IMR-90 (cell line): ENCODE measurements at regions not wholly inside any gene's neighbourhood (a gene's known extent, or its start where the extent isn't known, plus 50 kb on each side); places are given as distances from the start of the nearest gene placed in this dataset.

Experiments
- BHLHE40 ChIP-seq: fragments of 150-350 bp; IDR thresholded peaks from 2 replicates; pipeline ENCODE4 v1.6.1; 2016; ENCODE audit warnings: mild to moderate bottlenecking, low read depth, low read length
- POLR2A ChIP-seq: IDR thresholded peaks from 2 replicates; pipeline ENCODE4 v1.6.1; 2012; ENCODE audit warnings: mild to moderate bottlenecking, low read depth, low read length
- TF ChIP-seq, protein P1 (sequence below): conservative IDR thresholded peaks from 2 replicates; pipeline ENCODE4 v1.5.1; 2012; ENCODE audit warnings: mild to moderate bottlenecking, low read depth, low read length, improper control_type of control experiment

DNA sequence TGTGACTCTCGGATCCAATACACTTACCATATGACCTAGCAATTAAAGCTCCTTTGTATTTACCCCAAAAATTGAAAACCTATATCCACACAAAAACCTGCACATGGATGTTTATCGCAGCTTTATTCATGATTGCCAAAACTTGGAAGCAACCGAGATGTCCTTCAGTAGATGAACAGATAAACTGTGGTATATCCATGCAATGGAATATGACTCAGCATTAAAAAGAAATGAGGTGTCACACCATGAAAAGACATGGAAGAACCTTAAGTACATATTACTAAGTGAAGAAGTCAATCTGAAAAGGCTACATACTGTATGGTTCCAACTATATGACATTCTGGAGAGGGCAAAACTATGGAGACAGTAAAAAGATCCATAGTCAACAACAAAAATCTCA lies 82.0 kb upstream of the PHF24 start:
- TF ChIP-seq, protein P1, sequence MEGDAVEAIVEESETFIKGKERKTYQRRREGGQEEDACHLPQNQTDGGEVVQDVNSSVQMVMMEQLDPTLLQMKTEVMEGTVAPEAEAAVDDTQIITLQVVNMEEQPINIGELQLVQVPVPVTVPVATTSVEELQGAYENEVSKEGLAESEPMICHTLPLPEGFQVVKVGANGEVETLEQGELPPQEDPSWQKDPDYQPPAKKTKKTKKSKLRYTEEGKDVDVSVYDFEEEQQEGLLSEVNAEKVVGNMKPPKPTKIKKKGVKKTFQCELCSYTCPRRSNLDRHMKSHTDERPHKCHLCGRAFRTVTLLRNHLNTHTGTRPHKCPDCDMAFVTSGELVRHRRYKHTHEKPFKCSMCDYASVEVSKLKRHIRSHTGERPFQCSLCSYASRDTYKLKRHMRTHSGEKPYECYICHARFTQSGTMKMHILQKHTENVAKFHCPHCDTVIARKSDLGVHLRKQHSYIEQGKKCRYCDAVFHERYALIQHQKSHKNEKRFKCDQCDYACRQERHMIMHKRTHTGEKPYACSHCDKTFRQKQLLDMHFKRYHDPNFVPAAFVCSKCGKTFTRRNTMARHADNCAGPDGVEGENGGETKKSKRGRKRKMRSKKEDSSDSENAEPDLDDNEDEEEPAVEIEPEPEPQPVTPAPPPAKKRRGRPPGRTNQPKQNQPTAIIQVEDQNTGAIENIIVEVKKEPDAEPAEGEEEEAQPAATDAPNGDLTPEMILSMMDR, result no peak
- TF ChIP-seq BHLHE40, result no peak
- no peak for TF ChIP-seq POLR2A
